GM23338 (cell line): ENCODE measurements at regions not wholly inside any gene's neighbourhood (a gene's known extent, or its start where the extent isn't known, plus 50 kb on each side); places are given as distances from the start of the nearest gene placed in this dataset.

Experiments
- ATAC-seq: fragments of 200-7000 bp; cut with Tn5 transposase; 3 replicates; pipeline ENCODE4 v1.9.1; 2020
- DNase-seq: peaks from one replicate; pipeline ENCODE4 v3.0.0-alpha.2; 2015; ENCODE audit warnings: low spot score
- H2AFZ ChIP-seq: fragments of 200-600 bp; sonication (generic); 2 replicates; pipeline ENCODE4 v1.8.0; 2016; ENCODE audit warnings: antibody characterized with exemption, mild to moderate bottlenecking, moderate library complexity
- H3F3A ChIP-seq: fragments of 200-600 bp; sonication (generic); replicated peaks from 2 replicates; pipeline ENCODE4 v1.8.0; 2017; ENCODE audit warnings: antibody characterized with exemption, mixed run types, low read depth
- H3K27ac ChIP-seq: fragments of 200-600 bp; sonication (generic); 2 replicates; pipeline ENCODE4 v1.6.1; 2016; ENCODE audit warnings: low read depth
- H3K27me3 ChIP-seq: fragments of 200-600 bp; sonication (generic); 2 replicates; pipeline ENCODE4 v1.8.0; 2016; ENCODE audit warnings: mild to moderate bottlenecking, mixed run types, moderate library complexity; ENCODE audit not compliant: insufficient read depth
- H3K36me3 ChIP-seq: fragments of 200-600 bp; sonication (generic); 2 replicates; pipeline ENCODE4 v1.8.0; 2016; ENCODE audit warnings: mild to moderate bottlenecking; ENCODE audit not compliant: insufficient read depth
- H3K4me1 ChIP-seq: fragments of 200-600 bp; sonication (generic); 2 replicates; pipeline ENCODE4 v1.8.0; 2016; ENCODE audit warnings: mild to moderate bottlenecking, moderate library complexity; ENCODE audit not compliant: insufficient read depth
- H3K4me2 ChIP-seq: fragments of 200-600 bp; sonication (generic); 2 replicates; pipeline ENCODE4 v1.7.1; 2017; ENCODE audit warnings: mixed run types
- H3K4me3 ChIP-seq: fragments of 200-600 bp; sonication (generic); 2 replicates; pipeline ENCODE4 v1.6.1; 2016; ENCODE audit warnings: mixed run types
- H3K79me2 ChIP-seq: fragments of 200-600 bp; sonication (generic); replicated peaks from 2 replicates; pipeline ENCODE4 v1.8.0; 2017; ENCODE audit warnings: mild to moderate bottlenecking; ENCODE audit not compliant: insufficient read depth
- H3K9me2 ChIP-seq: fragments of 200-600 bp; sonication (generic); 2 replicates; pipeline ENCODE4 v1.8.0; 2017; ENCODE audit not compliant: insufficient read depth
- H4K20me1 ChIP-seq: fragments of 200-600 bp; sonication (generic); replicated peaks from 2 replicates; pipeline ENCODE4 v1.8.0; 2017; ENCODE audit warnings: mild to moderate bottlenecking; ENCODE audit not compliant: insufficient read depth
- H3K27ac Mint-ChIP-seq: 2 replicates; pipeline ENCODE4 v1.8.0; 2020; ENCODE audit warnings: inconsistent platforms, mild to moderate bottlenecking, moderate library complexity, mixed read lengths
- H3K27me3 Mint-ChIP-seq: 3 replicates; pipeline ENCODE4 v1.8.0; 2022; ENCODE audit warnings: low read depth, mild to moderate bottlenecking, moderate library complexity, mixed read lengths, inconsistent platforms; ENCODE audit not compliant: insufficient read depth, poor library complexity
- H3K36me3 Mint-ChIP-seq: 3 replicates; pipeline ENCODE4 v1.8.0; 2021; ENCODE audit warnings: low read depth, mild to moderate bottlenecking, inconsistent platforms, moderate library complexity, mixed read lengths
- H3K4me1 Mint-ChIP-seq: 3 replicates; pipeline ENCODE4 v1.8.0; 2020; ENCODE audit warnings: mild to moderate bottlenecking, inconsistent platforms, mixed read lengths
- H3K4me3 Mint-ChIP-seq: 3 replicates; pipeline ENCODE4 v1.8.0; 2021; ENCODE audit warnings: moderate library complexity, mild to moderate bottlenecking, inconsistent platforms, mixed read lengths
- H3K9me3 Mint-ChIP-seq: 3 replicates; pipeline ENCODE4 v1.8.0; 2020; ENCODE audit warnings: moderate library complexity, mild to moderate bottlenecking, inconsistent platforms, mixed read lengths
- CREB1 ChIP-seq: fragments of 250-450 bp; sonication (Bioruptor Pico); IDR thresholded peaks from 2 replicates; pipeline ENCODE4 v1.5.0; 2020; ENCODE audit warnings: low read depth, mild to moderate bottlenecking, moderate library complexity
- EZH2 ChIP-seq: fragments of 200-600 bp; sonication (generic); IDR thresholded peaks from one replicate; pipeline ENCODE4 v1.8.0; 2017; ENCODE audit warnings: antibody characterized with exemption, mild to moderate bottlenecking, low read depth; ENCODE audit not compliant: unreplicated experiment
- EZH2phosphoT487 ChIP-seq: fragments of 200-600 bp; sonication (generic); IDR thresholded peaks from one replicate; pipeline ENCODE4 v1.8.1; 2018; ENCODE audit warnings: antibody characterized with exemption; ENCODE audit not compliant: unreplicated experiment
- JUNB ChIP-seq: IDR thresholded peaks from one replicate; pipeline ENCODE4 v1.6.1; 2016; ENCODE audit warnings: antibody characterized with exemption; ENCODE audit not compliant: unreplicated experiment
- NANOG ChIP-seq: IDR thresholded peaks from 2 replicates; pipeline ENCODE4 v1.6.1; 2016; ENCODE audit warnings: antibody characterized with exemption, borderline replicate concordance
- POLR2AphosphoS5 ChIP-seq: IDR thresholded peaks from 2 replicates; pipeline ENCODE4 v1.6.1; 2016; ENCODE audit warnings: antibody characterized with exemption, low read depth
- STAT1 ChIP-seq: IDR thresholded peaks from one replicate; pipeline ENCODE4 v1.6.1; 2016; ENCODE audit warnings: antibody characterized with exemption; ENCODE audit not compliant: unreplicated experiment
- ZNF114 ChIP-seq: fragments of 250-450 bp; sonication (Bioruptor Pico); IDR thresholded peaks from 2 replicates; pipeline ENCODE4 v1.5.0; 2020; ENCODE audit warnings: mild to moderate bottlenecking, moderate library complexity
- ZNF331 ChIP-seq: fragments of 250-450 bp; sonication (Bioruptor Pico); IDR thresholded peaks from 2 replicates; pipeline ENCODE4 v1.5.0; 2020; ENCODE audit warnings: low read depth, mild to moderate bottlenecking, moderate library complexity
- TF ChIP-seq, protein P1 (sequence below): IDR thresholded peaks from 2 replicates; pipeline ENCODE4 v1.6.1; 2016; ENCODE audit warnings: antibody characterized with exemption
- TF ChIP-seq, protein P2 (sequence below): IDR thresholded peaks from one replicate; pipeline ENCODE4 v1.6.1; 2018; ENCODE audit warnings: antibody characterized with exemption; ENCODE audit not compliant: unreplicated experiment
- TF ChIP-seq, protein P3 (sequence below), 2 experiments: fragments of 200-600 bp in 1 of 2; sonication (generic) in 1 of 2; conservative IDR thresholded peaks; 2 replicates each; pipeline versions ENCODE4 v1.5.1 to v1.6.1; 2016 to 2017; ENCODE audit warnings: antibody characterized with exemption in 2 of 2, low read depth in 2 of 2, mild to moderate bottlenecking in 2 of 2, moderate library complexity in 1 of 2
- TF ChIP-seq, protein P4 (sequence below): fragments of 250-450 bp; sonication (Bioruptor Pico); IDR thresholded peaks from 2 replicates; pipeline ENCODE4 v1.5.0; 2020; ENCODE audit warnings: mild to moderate bottlenecking, moderate library complexity

DNA sequence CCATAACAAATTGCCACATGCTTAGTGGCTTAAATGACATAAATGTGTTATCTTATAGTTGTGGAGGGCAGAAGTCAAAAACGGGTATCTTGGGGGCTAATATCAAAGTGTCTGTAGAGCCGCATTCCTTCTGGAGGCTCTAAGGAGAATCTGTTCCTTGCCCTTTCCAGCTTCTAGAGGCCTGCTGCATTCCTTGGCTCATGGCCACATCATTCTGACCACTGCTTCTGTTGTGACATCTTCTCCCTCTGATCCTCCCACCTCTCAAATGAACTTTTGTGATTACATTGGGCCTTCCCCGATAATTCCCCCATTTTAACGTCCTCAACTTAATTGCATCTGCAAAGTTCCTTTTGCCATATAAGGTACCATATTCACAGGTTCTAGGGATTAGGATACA, 76.1 kb downstream of the CYP26A1 start:
- Mint-ChIP-seq H3K36me3 (peaks cover 5% of the 10 kb centered on the region), H3K27me3 (no peaks in the 10 kb centered on the region), H3K4me3 (no peak overlapping the region), H3K27ac (no peak overlapping the region), H3K9me3 (peaks cover 28% of the 10 kb centered on the region), H3K4me1 (peaks cover 14% of the 10 kb centered on the region)
- no peaks in the 10 kb centered on the region for H3K36me3 ChIP-seq
- DNase-seq (no peak), ATAC-seq (no peak)
- 0 out of 2 replicates have a peak, but pooled peaks cover 7% of the 10 kb centered on the region for H3K9me2 ChIP-seq
- H3K4me1 ChIP-seq, result 0 out of 2 replicates have a peak, but pooled peaks cover 3% of the 10 kb centered on the region
- no peak overlapping the region for H2AFZ ChIP-seq
- no peaks in the 10 kb centered on the region for H3K79me2 ChIP-seq
- no peak overlapping the region for H3K4me3 ChIP-seq
- no peaks in the 10 kb centered on the region for H3K27me3 ChIP-seq
- H3K4me2 ChIP-seq, result no peak overlapping the region
- TF ChIP-seq, protein P1, sequence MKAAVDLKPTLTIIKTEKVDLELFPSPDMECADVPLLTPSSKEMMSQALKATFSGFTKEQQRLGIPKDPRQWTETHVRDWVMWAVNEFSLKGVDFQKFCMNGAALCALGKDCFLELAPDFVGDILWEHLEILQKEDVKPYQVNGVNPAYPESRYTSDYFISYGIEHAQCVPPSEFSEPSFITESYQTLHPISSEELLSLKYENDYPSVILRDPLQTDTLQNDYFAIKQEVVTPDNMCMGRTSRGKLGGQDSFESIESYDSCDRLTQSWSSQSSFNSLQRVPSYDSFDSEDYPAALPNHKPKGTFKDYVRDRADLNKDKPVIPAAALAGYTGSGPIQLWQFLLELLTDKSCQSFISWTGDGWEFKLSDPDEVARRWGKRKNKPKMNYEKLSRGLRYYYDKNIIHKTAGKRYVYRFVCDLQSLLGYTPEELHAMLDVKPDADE, result no peak
- TF ChIP-seq EZH2phosphoT487, result no peak
- no peak for TF ChIP-seq EZH2
- TF ChIP-seq, protein P2, sequence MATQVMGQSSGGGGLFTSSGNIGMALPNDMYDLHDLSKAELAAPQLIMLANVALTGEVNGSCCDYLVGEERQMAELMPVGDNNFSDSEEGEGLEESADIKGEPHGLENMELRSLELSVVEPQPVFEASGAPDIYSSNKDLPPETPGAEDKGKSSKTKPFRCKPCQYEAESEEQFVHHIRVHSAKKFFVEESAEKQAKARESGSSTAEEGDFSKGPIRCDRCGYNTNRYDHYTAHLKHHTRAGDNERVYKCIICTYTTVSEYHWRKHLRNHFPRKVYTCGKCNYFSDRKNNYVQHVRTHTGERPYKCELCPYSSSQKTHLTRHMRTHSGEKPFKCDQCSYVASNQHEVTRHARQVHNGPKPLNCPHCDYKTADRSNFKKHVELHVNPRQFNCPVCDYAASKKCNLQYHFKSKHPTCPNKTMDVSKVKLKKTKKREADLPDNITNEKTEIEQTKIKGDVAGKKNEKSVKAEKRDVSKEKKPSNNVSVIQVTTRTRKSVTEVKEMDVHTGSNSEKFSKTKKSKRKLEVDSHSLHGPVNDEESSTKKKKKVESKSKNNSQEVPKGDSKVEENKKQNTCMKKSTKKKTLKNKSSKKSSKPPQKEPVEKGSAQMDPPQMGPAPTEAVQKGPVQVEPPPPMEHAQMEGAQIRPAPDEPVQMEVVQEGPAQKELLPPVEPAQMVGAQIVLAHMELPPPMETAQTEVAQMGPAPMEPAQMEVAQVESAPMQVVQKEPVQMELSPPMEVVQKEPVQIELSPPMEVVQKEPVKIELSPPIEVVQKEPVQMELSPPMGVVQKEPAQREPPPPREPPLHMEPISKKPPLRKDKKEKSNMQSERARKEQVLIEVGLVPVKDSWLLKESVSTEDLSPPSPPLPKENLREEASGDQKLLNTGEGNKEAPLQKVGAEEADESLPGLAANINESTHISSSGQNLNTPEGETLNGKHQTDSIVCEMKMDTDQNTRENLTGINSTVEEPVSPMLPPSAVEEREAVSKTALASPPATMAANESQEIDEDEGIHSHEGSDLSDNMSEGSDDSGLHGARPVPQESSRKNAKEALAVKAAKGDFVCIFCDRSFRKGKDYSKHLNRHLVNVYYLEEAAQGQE, result no peak
- TF ChIP-seq, protein P3, sequence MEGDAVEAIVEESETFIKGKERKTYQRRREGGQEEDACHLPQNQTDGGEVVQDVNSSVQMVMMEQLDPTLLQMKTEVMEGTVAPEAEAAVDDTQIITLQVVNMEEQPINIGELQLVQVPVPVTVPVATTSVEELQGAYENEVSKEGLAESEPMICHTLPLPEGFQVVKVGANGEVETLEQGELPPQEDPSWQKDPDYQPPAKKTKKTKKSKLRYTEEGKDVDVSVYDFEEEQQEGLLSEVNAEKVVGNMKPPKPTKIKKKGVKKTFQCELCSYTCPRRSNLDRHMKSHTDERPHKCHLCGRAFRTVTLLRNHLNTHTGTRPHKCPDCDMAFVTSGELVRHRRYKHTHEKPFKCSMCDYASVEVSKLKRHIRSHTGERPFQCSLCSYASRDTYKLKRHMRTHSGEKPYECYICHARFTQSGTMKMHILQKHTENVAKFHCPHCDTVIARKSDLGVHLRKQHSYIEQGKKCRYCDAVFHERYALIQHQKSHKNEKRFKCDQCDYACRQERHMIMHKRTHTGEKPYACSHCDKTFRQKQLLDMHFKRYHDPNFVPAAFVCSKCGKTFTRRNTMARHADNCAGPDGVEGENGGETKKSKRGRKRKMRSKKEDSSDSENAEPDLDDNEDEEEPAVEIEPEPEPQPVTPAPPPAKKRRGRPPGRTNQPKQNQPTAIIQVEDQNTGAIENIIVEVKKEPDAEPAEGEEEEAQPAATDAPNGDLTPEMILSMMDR (conservative IDR thresholded peaks at IDR 0.05; ENCODE audit: low read depth in 2 of 2), result no peak
- no peak for TF ChIP-seq STAT1
- TF ChIP-seq ZNF331, result no peak
- TF ChIP-seq, protein P4, sequence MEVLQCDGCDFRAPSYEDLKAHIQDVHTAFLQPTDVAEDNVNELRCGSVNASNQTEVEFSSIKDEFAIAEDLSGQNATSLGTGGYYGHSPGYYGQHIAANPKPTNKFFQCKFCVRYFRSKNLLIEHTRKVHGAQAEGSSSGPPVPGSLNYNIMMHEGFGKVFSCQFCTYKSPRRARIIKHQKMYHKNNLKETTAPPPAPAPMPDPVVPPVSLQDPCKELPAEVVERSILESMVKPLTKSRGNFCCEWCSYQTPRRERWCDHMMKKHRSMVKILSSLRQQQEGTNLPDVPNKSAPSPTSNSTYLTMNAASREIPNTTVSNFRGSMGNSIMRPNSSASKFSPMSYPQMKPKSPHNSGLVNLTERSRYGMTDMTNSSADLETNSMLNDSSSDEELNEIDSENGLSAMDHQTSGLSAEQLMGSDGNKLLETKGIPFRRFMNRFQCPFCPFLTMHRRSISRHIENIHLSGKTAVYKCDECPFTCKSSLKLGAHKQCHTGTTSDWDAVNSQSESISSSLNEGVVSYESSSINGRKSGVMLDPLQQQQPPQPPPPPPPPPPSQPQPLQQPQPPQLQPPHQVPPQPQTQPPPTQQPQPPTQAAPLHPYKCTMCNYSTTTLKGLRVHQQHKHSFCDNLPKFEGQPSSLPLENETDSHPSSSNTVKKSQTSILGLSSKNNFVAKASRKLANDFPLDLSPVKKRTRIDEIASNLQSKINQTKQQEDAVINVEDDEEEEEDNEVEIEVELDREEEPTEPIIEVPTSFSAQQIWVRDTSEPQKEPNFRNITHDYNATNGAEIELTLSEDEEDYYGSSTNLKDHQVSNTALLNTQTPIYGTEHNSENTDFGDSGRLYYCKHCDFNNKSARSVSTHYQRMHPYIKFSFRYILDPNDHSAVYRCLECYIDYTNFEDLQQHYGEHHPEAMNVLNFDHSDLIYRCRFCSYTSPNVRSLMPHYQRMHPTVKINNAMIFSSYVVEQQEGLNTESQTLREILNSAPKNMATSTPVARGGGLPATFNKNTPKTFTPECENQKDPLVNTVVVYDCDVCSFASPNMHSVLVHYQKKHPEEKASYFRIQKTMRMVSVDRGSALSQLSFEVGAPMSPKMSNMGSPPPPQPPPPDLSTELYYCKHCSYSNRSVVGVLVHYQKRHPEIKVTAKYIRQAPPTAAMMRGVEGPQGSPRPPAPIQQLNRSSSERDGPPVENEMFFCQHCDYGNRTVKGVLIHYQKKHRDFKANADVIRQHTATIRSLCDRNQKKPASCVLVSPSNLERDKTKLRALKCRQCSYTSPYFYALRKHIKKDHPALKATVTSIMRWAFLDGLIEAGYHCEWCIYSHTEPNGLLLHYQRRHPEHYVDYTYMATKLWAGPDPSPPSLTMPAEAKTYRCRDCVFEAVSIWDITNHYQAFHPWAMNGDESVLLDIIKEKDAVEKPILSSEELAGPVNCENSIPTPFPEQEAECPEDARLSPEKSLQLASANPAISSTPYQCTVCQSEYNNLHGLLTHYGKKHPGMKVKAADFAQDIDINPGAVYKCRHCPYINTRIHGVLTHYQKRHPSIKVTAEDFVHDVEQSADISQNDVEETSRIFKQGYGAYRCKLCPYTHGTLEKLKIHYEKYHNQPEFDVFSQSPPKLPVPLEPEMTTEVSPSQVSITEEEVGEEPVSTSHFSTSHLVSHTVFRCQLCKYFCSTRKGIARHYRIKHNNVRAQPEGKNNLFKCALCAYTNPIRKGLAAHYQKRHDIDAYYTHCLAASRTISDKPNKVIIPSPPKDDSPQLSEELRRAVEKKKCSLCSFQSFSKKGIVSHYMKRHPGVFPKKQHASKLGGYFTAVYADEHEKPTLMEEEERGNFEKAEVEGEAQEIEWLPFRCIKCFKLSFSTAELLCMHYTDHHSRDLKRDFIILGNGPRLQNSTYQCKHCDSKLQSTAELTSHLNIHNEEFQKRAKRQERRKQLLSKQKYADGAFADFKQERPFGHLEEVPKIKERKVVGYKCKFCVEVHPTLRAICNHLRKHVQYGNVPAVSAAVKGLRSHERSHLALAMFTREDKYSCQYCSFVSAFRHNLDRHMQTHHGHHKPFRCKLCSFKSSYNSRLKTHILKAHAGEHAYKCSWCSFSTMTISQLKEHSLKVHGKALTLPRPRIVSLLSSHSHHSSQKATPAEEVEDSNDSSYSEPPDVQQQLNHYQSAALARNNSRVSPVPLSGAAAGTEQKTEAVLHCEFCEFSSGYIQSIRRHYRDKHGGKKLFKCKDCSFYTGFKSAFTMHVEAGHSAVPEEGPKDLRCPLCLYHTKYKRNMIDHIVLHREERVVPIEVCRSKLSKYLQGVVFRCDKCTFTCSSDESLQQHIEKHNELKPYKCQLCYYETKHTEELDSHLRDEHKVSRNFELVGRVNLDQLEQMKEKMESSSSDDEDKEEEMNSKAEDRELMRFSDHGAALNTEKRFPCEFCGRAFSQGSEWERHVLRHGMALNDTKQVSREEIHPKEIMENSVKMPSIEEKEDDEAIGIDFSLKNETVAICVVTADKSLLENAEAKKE (CRISPR knock-in tag), result no peak
- TF ChIP-seq JUNB, result no peak
- no peak for TF ChIP-seq NANOG
- no peak for TF ChIP-seq POLR2AphosphoS5
- no peak for TF ChIP-seq CREB1 (CRISPR knock-in tag)
- no peak for TF ChIP-seq ZNF114
- H3K27ac ChIP-seq, result no peak overlapping the region
- H3F3A ChIP-seq, result no peaks in the 10 kb centered on the region
- H4K20me1 ChIP-seq, result no peaks in the 10 kb centered on the region
